Mesenchymal stem cell (in vitro differentiated cells and primary cell): ENCODE measurements at regions not wholly inside any gene's neighbourhood (a gene's known extent, or its start where the extent isn't known, plus 50 kb on each side); places are given as distances from the start of the nearest gene placed in this dataset.
A peak's percentile ranks its signal among the peaks of the same experiment; 100 is the strongest.

ENCODE experiments used
- DNase-seq: peaks from one replicate; pipeline ENCODE4 v3.0.0-alpha.2; 2013
- H2AFZ ChIP-seq: one replicate; pipeline ENCODE4 v1.6.1; 2013; ENCODE audit warnings: low read depth, mild to moderate bottlenecking, control low read depth, inconsistent platforms, low read length, moderate library complexity
- H2AK5ac ChIP-seq: 2 replicates; pipeline ENCODE4 v1.6.1; 2013; ENCODE audit warnings: low read length, moderate library complexity, mild to moderate bottlenecking, inconsistent platforms; ENCODE audit not compliant: severe bottlenecking
- H2BK120ac ChIP-seq: one replicate; pipeline ENCODE4 v1.6.1; 2013; ENCODE audit warnings: low read depth, mild to moderate bottlenecking, inconsistent platforms, low read length, moderate library complexity
- H2BK12ac ChIP-seq, 2 experiments: one replicate each; pipeline ENCODE4 v1.6.1; 2013; ENCODE audit warnings: inconsistent platforms in 2 of 2, low read length in 2 of 2, mild to moderate bottlenecking in 2 of 2, moderate library complexity in 2 of 2, control low read depth in 1 of 2
- H2BK15ac ChIP-seq: one replicate; pipeline ENCODE4 v1.6.1; 2013; ENCODE audit warnings: mild to moderate bottlenecking, low read depth, inconsistent platforms; ENCODE audit not compliant: poor library complexity, severe bottlenecking
- H2BK5ac ChIP-seq: 2 replicates; pipeline ENCODE4 v1.6.1; 2013; ENCODE audit warnings: low read depth, mild to moderate bottlenecking, low read length, control low read depth, inconsistent platforms; ENCODE audit not compliant: poor library complexity, severe bottlenecking
- H3K14ac ChIP-seq, 2 experiments: one replicate each; pipeline ENCODE4 v1.6.1; 2013; ENCODE audit warnings: inconsistent platforms in 2 of 2, low read length in 2 of 2, control low read depth in 1 of 2, mild to moderate bottlenecking in 1 of 2, moderate library complexity in 1 of 2
- H3K18ac ChIP-seq, 2 experiments: one replicate each; pipeline ENCODE4 v1.6.1; 2013; ENCODE audit warnings: inconsistent platforms in 2 of 2, low read length in 2 of 2, control low read depth in 1 of 2, low read depth in 1 of 2, mild to moderate bottlenecking in 1 of 2
- H3K23ac ChIP-seq, 2 experiments: one replicate each; pipeline ENCODE4 v1.6.1; 2013; ENCODE audit warnings: inconsistent platforms in 2 of 2, low read length in 2 of 2, mild to moderate bottlenecking in 2 of 2, moderate library complexity in 2 of 2, control low read depth in 1 of 2
- H3K27ac ChIP-seq: 2 replicates; pipeline ENCODE4 v1.5.1; 2013; ENCODE audit warnings: mild to moderate bottlenecking, moderate library complexity, low read length, control low read depth, inconsistent platforms; ENCODE audit not compliant: poor library complexity, severe bottlenecking
- H3K27me3 ChIP-seq, 2 experiments: 2 replicates each; pipeline versions ENCODE4 v1.6.1 to v1.7.0; 2013; ENCODE audit warnings: low read length in 2 of 2, mild to moderate bottlenecking in 2 of 2, moderate library complexity in 2 of 2, control low read depth in 1 of 2, inconsistent platforms in 1 of 2; ENCODE audit not compliant: control insufficient read depth in 1 of 2, insufficient read depth in 1 of 2
- H3K36me3 ChIP-seq, 2 experiments: 2 replicates each; pipeline versions ENCODE4 v1.6.1 to v1.7.0; 2013; ENCODE audit warnings: low read length in 2 of 2, control low read depth in 1 of 2, inconsistent platforms in 1 of 2, low read depth in 1 of 2, mild to moderate bottlenecking in 1 of 2; ENCODE audit not compliant: insufficient read depth in 2 of 2, control insufficient read depth in 1 of 2
- H3K4ac ChIP-seq, 2 experiments: one replicate each; pipeline ENCODE4 v1.6.1; 2013; ENCODE audit warnings: inconsistent platforms in 2 of 2, low read length in 2 of 2, mild to moderate bottlenecking in 2 of 2, moderate library complexity in 2 of 2, control low read depth in 1 of 2, low read depth in 1 of 2
- H3K4me1 ChIP-seq: 2 replicates; pipeline ENCODE4 v1.6.1; 2013; ENCODE audit warnings: low read depth, low read length, control low read depth; ENCODE audit not compliant: control insufficient read depth, insufficient read depth
- H3K4me2 ChIP-seq: 2 replicates; pipeline ENCODE4 v1.6.1; 2013; ENCODE audit warnings: low read length, mild to moderate bottlenecking, inconsistent platforms; ENCODE audit not compliant: poor library complexity, severe bottlenecking
- H3K4me3 ChIP-seq, 2 experiments: 2 replicates each; pipeline versions ENCODE4 v1.5.1 to v1.7.0; 2013; ENCODE audit warnings: low read length in 2 of 2, mild to moderate bottlenecking in 2 of 2, control low read depth in 1 of 2, low read depth in 1 of 2; ENCODE audit not compliant: insufficient read depth in 1 of 2
- H3K79me1 ChIP-seq: replicated peaks from 2 replicates; pipeline ENCODE4 v1.6.1; 2013; ENCODE audit warnings: mild to moderate bottlenecking, control low read depth, low read length, inconsistent platforms; ENCODE audit not compliant: poor library complexity, severe bottlenecking
- H3K9ac ChIP-seq: 2 replicates; pipeline ENCODE4 v1.7.0; 2013; ENCODE audit warnings: mild to moderate bottlenecking, low read length, moderate library complexity
- H3K9me3 ChIP-seq: 2 replicates; pipeline ENCODE4 v1.7.0; 2013; ENCODE audit warnings: mild to moderate bottlenecking, low read length; ENCODE audit not compliant: control insufficient read depth
- H4K8ac ChIP-seq: one replicate; pipeline ENCODE4 v1.6.1; 2013; ENCODE audit warnings: inconsistent platforms, mild to moderate bottlenecking, low read length, moderate library complexity
- H4K91ac ChIP-seq: one replicate; pipeline ENCODE4 v1.6.1; 2013; ENCODE audit warnings: mild to moderate bottlenecking, low read length, inconsistent platforms
- WGBS: methylation state at CpG from one replicate; pipeline ENCODE4 v1.1.7; 2013; ENCODE audit warnings: mixed read lengths; 5-methylcytosine and 5-hydroxymethylcytosine counted together

GRCh38 chr15:70272565-70273355 lies 175.0 kb upstream of the TLE3 start:
- no peak overlapping the region for H3K4ac ChIP-seq
- no peak overlapping the region for H3K27ac ChIP-seq
- no peak overlapping the region for H2AFZ ChIP-seq
- H3K18ac ChIP-seq = no peak overlapping the region
- DNase-seq = no peak
- H3K36me3 ChIP-seq = no peaks in the 10 kb centered on the region
- no peaks in the 10 kb centered on the region for H3K9me3 ChIP-seq
- H3K27me3 ChIP-seq = peaks cover 7 to 24% of the 10 kb centered on the region in 2 experiments
- H3K9ac ChIP-seq = no peak overlapping the region
- no peak overlapping the region for H3K14ac ChIP-seq
- H2BK15ac ChIP-seq = peak overlapping the region; percentile 77
- H2AK5ac ChIP-seq = no peak overlapping the region
- no peak overlapping the region for H2BK120ac ChIP-seq
- H3K4me1 ChIP-seq = peaks cover 30% of the 10 kb centered on the region
- no peak overlapping the region for H3K4me2 ChIP-seq
- WGBS = 88% methylated on average over 10 of the region's 10 CpGs
- no peak overlapping the region for H3K23ac ChIP-seq
- no peak overlapping the region for H2BK5ac ChIP-seq
- no peaks in the 10 kb centered on the region for H3K79me1 ChIP-seq
- no peak overlapping the region for H3K4me3 ChIP-seq
- no peak overlapping the region for H4K91ac ChIP-seq
- H2BK12ac ChIP-seq = no peak overlapping the region
- no peak overlapping the region for H4K8ac ChIP-seq

GRCh38 chr15:70271422-70272088 lies 173.8 kb upstream of the TLE3 start:
- no peak overlapping the region for H3K4me2 ChIP-seq

GRCh38 chr15:70270752-70271111 lies 173.0 kb upstream of the TLE3 start:
- H3K14ac ChIP-seq = peak overlapping the region in 1 of 2 experiments; percentile 19
- H2BK12ac ChIP-seq = peak overlapping the region in 1 of 2 experiments; percentile 85
- no peak overlapping the region for H2BK5ac ChIP-seq
- 79% methylated on average over 8 of the region's 8 CpGs for WGBS
- H3K23ac ChIP-seq = no peak overlapping the region
- H2BK15ac ChIP-seq = no peak overlapping the region
- peak overlapping the region; percentile 70 for H4K91ac ChIP-seq
- H3K4ac ChIP-seq = peak overlapping the region in 1 of 2 experiments; percentile 24
- H2AFZ ChIP-seq = no peak overlapping the region
- peak overlapping the region; percentile 10 for H4K8ac ChIP-seq
- H3K4me1 ChIP-seq = peaks cover 30% of the 10 kb centered on the region
- no peaks in the 10 kb centered on the region for H3K36me3 ChIP-seq
- peaks cover 6 to 28% of the 10 kb centered on the region in 2 experiments for H3K27me3 ChIP-seq
- H2AK5ac ChIP-seq = no peak overlapping the region
- no peak overlapping the region for H3K4me2 ChIP-seq
- H3K9ac ChIP-seq = no peak overlapping the region
- DNase-seq = no peak
- no peak overlapping the region for H3K27ac ChIP-seq
- H3K9me3 ChIP-seq = no peaks in the 10 kb centered on the region
- peak overlapping the region; percentile 14 to 58 for H3K18ac ChIP-seq
- no peak overlapping the region for H2BK120ac ChIP-seq
- no peak overlapping the region for H3K4me3 ChIP-seq
- no peaks in the 10 kb centered on the region for H3K79me1 ChIP-seq

More at GRCh38 chr15:70271422-70272088, 173.8 kb upstream of the TLE3 start:
- Histone ChIP-seq H3K4me1 (peaks cover 30% of the 10 kb centered on the region), H3K18ac (peak overlapping the region in 1 of 2 experiments; percentile 14), H2BK15ac (no peak overlapping the region), H3K9ac (no peak overlapping the region), H2AK5ac (no peak overlapping the region), H3K79me1 (no peaks in the 10 kb centered on the region), H3K4me3 (no peak overlapping the region), H2BK12ac (peak overlapping the region in 1 of 2 experiments; percentile 57), H2BK5ac (no peak overlapping the region), H4K8ac (no peak overlapping the region), H4K91ac (no peak overlapping the region), H2AFZ (no peak overlapping the region), H3K27me3 (peaks cover under 1 to 28% of the 10 kb centered on the region in 2 experiments), H3K36me3 (no peaks in the 10 kb centered on the region), H2BK120ac (no peak overlapping the region), H3K14ac (no peak overlapping the region), H3K23ac (no peak overlapping the region), H3K9me3 (no peaks in the 10 kb centered on the region), H3K27ac (no peak overlapping the region), H3K4ac (no peak overlapping the region)
- DNase-seq = peak; percentile 97
- WGBS = 4% methylated on average over 3 of the region's 3 CpGs

GRCh38 chr15:70269991-70270751 lies 172.5 kb upstream of the TLE3 start:
- Histone ChIP-seq H2BK120ac (no peak overlapping the region), H3K27me3 (peaks cover 6 to 23% of the 10 kb centered on the region in 2 experiments), H2AK5ac (no peak overlapping the region), H2BK12ac (no peak overlapping the region), H3K14ac (peak overlapping the region in 1 of 2 experiments; percentile 9), H2AFZ (no peak overlapping the region), H4K91ac (no peak overlapping the region), H3K23ac (no peak overlapping the region), H2BK5ac (no peak overlapping the region), H3K4ac (no peak overlapping the region), H3K4me3 (no peak overlapping the region), H2BK15ac (no peak overlapping the region), H3K18ac (no peak overlapping the region), H3K9ac (no peak overlapping the region), H3K36me3 (no peaks in the 10 kb centered on the region), H3K9me3 (no peaks in the 10 kb centered on the region), H3K79me1 (no peaks in the 10 kb centered on the region), H4K8ac (no peak overlapping the region), H3K27ac (no peak overlapping the region), H3K4me2 (no peak overlapping the region), H3K4me1 (peaks cover 30% of the 10 kb centered on the region)
- 75% methylated on average over 10 of the region's 10 CpGs for WGBS
- DNase-seq = no peak
